Peyer's patch (tissue), 4 donors: ENCODE measurements at regions not wholly inside any gene's neighbourhood (a gene's known extent, or its start where the extent isn't known, plus 50 kb on each side); places are given as distances from the start of the nearest gene placed in this dataset.
"Not testable (repeated sequence)": the region's sequence is repeated elsewhere in the genome, so short reads cannot be mapped to it uniquely, and the experiment has no call there.

Source experiments
- DNase-seq, 3 donors: peaks; one replicate each; pipeline ENCODE4 v3.0.0-alpha.2; 2017 to 2019
- H3K27ac ChIP-seq, 4 donors: fragments of 200-600 bp; sonication (generic); one replicate each; pipeline ENCODE4 v1.5.1; 2016 to 2019
- H3K27me3 ChIP-seq, 2 donors: fragments of 200-600 bp; sonication (generic); one replicate each; pipeline ENCODE4 v1.5.1; 2019
- H3K36me3 ChIP-seq, 3 donors: fragments of 200-600 bp; sonication (generic); one replicate each; pipeline ENCODE4 v1.5.1; 2016 to 2019
- H3K4me1 ChIP-seq, 4 donors: fragments of 200-600 bp; sonication (generic); one replicate each; pipeline ENCODE4 v1.5.1; 2016 to 2019
- H3K4me3 ChIP-seq, 4 donors: fragments of 200-600 bp; sonication (generic); 1 replicate in 3 of 4; 2 replicates in 1 of 4; pipeline ENCODE4 v1.5.1; 2016 to 2019; ENCODE audit warnings: mild to moderate bottlenecking in 1 of 4
- H3K9me3 ChIP-seq, 4 donors: fragments of 200-600 bp; sonication (generic); one replicate each; pipeline ENCODE4 v1.5.1; 2016 to 2019; ENCODE audit warnings: mild to moderate bottlenecking in 1 of 4
- CTCF ChIP-seq, 6 experiments: fragments of 450-650 bp in 4 of 6; fragments of 200-600 bp in 2 of 6; sonication (generic) in 1 of 6; IDR thresholded peaks; one replicate each; pipeline ENCODE4 v1.5.1; 2017 to 2019; ENCODE audit warnings: antibody characterized with exemption in 6 of 6, mild to moderate bottlenecking in 3 of 6, moderate library complexity in 1 of 6
- POLR2A ChIP-seq, 2 donors: fragments of 450-650 bp; IDR thresholded peaks; one replicate each; pipeline ENCODE4 v1.5.1; 2017; ENCODE audit warnings: antibody characterized with exemption in 2 of 2, mild to moderate bottlenecking in 2 of 2, moderate library complexity in 2 of 2

- DNase-seq: no peak
- Histone ChIP-seq H3K9me3 (no peaks in the 10 kb centered on the region), H3K27ac (no peak overlapping the region), H3K27me3 (no peaks in the 10 kb centered on the region), H3K4me1 (no peaks in the 10 kb centered on the region), H3K36me3 (no peaks in the 10 kb centered on the region), H3K4me3 (no peak overlapping the region)
- TF ChIP-seq POLR2A (IDR thresholded peaks at IDR 0.05) (no peak), CTCF (IDR thresholded peaks at IDR 0.05) (no peak)
Observed at GRCh38 chr5:7169240-7169878, 226.6 kb upstream of the ADCY2 start.

- not testable (repeated sequence) for H3K4me3 ChIP-seq
Observed at GRCh38 chr5:7170785-7171184, 225.2 kb upstream of the ADCY2 start.

DNA sequence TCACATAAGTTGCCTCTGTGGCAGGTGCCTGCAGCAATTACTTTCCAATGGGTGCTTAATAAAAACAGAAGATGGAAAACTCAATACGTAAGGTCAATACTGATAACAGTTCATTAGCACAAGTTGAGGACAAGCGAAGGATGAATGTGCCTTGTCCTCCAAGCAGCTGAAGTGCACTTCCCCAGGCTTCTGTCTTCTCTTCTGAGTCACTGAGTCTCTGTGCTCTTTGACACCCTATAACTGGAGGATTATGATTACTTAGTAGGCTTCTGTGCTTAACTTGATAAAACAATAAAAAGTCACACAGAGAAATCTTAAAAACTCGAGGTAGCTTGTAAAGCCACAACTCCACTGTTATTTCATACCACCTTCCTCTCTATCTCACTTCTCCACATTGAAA is 216.6 kb upstream of the ADCY2 start:
- Histone ChIP-seq H3K4me3 (no peak overlapping the region), H3K27me3 (no peaks in the 10 kb centered on the region), H3K36me3 (no peaks in the 10 kb centered on the region), H3K4me1 (peaks cover 0 to 4% (median 0%) of the 10 kb centered on the region in 4 donors), H3K9me3 (no peaks in the 10 kb centered on the region), H3K27ac (peak overlapping the region in 1 of 4 donors; percentile 30)
- no peak for DNase-seq
- TF ChIP-seq POLR2A (IDR thresholded peaks at IDR 0.05) (no peak), CTCF (IDR thresholded peaks at IDR 0.05) (no peak)

More at GRCh38 chr5:7170785-7171184, 225.2 kb upstream of the ADCY2 start:
- not testable (repeated sequence) for H3K9me3 ChIP-seq, H3K4me1 ChIP-seq, H3K36me3 ChIP-seq, H3K27ac ChIP-seq, H3K27me3 ChIP-seq, DNase-seq

- Histone ChIP-seq H3K36me3 (no peaks in the 10 kb centered on the region), H3K4me3 (no peak overlapping the region), H3K27ac (peak overlapping the region in 2 of 4 donors; percentile 17 to 47), H3K4me1 (peaks cover 0 to 4% (median 0%) of the 10 kb centered on the region in 4 donors), H3K27me3 (no peaks in the 10 kb centered on the region), H3K9me3 (no peaks in the 10 kb centered on the region)
- DNase-seq: peak in 1 of 3 donors; percentile 62
- TF ChIP-seq CTCF (IDR thresholded peaks at IDR 0.05): peak in 3 of 6 experiments; percentile 20 to 30 (median 25)
- TF ChIP-seq POLR2A (IDR thresholded peaks at IDR 0.05): no peak
Observed at GRCh38 chr5:7181841-7182240, 214.1 kb upstream of the ADCY2 start.

- TF ChIP-seq CTCF (IDR thresholded peaks at IDR 0.05) (no peak), POLR2A (IDR thresholded peaks at IDR 0.05) (no peak)
- DNase-seq: no peak
Observed at GRCh38 chr5:7185742-7186141, 210.2 kb upstream of the ADCY2 start.

GRCh38 chr5:7186818-7187217 is 209.1 kb upstream of the ADCY2 start:
- no peaks in the 10 kb centered on the region for H3K4me1 ChIP-seq
- no peak overlapping the region for H3K4me3 ChIP-seq
- no peaks in the 10 kb centered on the region for H3K36me3 ChIP-seq
- H3K9me3 ChIP-seq: no peaks in the 10 kb centered on the region
- no peak for TF ChIP-seq POLR2A (IDR thresholded peaks at IDR 0.05)
- TF ChIP-seq CTCF (IDR thresholded peaks at IDR 0.05): no peak
- DNase-seq: no peak
- H3K27ac ChIP-seq: no peak overlapping the region
- no peaks in the 10 kb centered on the region for H3K27me3 ChIP-seq

More at GRCh38 chr5:7185742-7186141, 210.2 kb upstream of the ADCY2 start:
- Histone ChIP-seq H3K4me1 (no peaks in the 10 kb centered on the region), H3K27ac (no peak overlapping the region), H3K36me3 (no peaks in the 10 kb centered on the region), H3K4me3 (no peak overlapping the region), H3K27me3 (no peaks in the 10 kb centered on the region), H3K9me3 (no peaks in the 10 kb centered on the region)
